ENCODE measurements at regions not wholly inside any gene's neighbourhood (a gene's known extent, or its start where the extent isn't known, plus 50 kb on each side); places are given as distances from the start of the nearest gene placed in this dataset.

DNA sequence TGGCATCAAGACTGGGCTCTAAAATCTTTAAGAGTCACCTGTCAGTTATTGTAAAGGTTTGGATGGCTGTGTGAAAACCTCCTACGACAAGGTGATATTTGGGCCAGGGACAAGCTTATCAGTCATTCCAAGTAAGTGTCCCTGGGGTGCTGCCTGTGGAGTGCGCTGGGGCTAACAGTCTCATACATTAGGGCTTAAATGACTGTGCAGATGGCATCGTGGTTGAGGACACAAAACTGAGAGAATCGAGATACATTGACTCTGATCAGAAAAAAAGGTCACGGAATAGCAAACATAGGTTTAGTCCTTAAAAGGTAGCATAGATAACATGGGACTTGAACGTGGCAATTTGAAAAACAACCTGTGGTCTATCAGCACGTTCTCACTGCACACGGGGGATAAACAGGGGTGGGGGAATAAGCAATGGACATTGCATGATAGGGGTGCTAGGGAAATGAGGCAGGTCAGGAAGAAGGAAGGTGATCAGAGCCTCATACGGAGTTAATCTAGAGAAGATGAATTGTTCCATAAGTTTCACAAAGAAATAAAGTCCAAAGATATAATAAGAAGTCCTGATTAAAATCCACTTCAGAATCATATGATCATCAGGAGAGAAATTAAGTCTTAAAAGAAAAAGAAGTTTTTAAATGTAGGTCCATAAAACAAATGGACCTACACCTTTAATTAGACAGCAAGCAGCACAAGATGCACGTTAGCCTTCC lies 100.3 kb downstream of the DAD1 start (continued):
- TF ChIP-seq SPI1 (IDR thresholded peaks at IDR 0.05; ENCODE audit: borderline replicate concordance, insufficient read depth, low read depth, low read length) (no peak), NBN (IDR thresholded peaks at IDR 0.05) (peak; percentile 79), CBX5 (IDR thresholded peaks at IDR 0.05; ENCODE audit: low read depth) (no peak), PML (IDR thresholded peaks at IDR 0.05; ENCODE audit: low read length) (no peak), GATAD2B (conservative IDR thresholded peaks at IDR 0.05; ENCODE audit: low read depth) (peak; percentile 96), CHD1 (IDR thresholded peaks at IDR 0.05; ENCODE audit: low read depth, low read length) (no peak), BCL11A (IDR thresholded peaks at IDR 0.05; ENCODE audit: low read depth, low read length) (peak; percentile 59), NFXL1 (IDR thresholded peaks at IDR 0.05; ENCODE audit: borderline replicate concordance) (no peak), TCF12 (IDR thresholded peaks at IDR 0.05; ENCODE audit: low read depth, low read length) (peak; percentile 81), BRCA1 (IDR thresholded peaks at IDR 0.05; ENCODE audit: low read depth, low read length) (no peak), SMC3 (IDR thresholded peaks at IDR 0.05; ENCODE audit: borderline replicate concordance, low read length) (no peak; the same call in 1 of the 2 replicates), BMI1 (IDR thresholded peaks at IDR 0.05; ENCODE audit: borderline replicate concordance) (no peak), CHD4 (IDR thresholded peaks at IDR 0.05) (no peak), NRF1 (conservative IDR thresholded peaks at IDR 0.05; ENCODE audit: low read depth, low read length) (no peak), MEF2B (IDR thresholded peaks at IDR 0.05; ENCODE audit: partially characterized antibody, poor library complexity, severe bottlenecking) (peak; percentile 100), NFYB (IDR thresholded peaks at IDR 0.05; ENCODE audit: insufficient read depth, low read depth, low read length) (no peak), MYC (IDR thresholded peaks at IDR 0.05; ENCODE audit: insufficient read depth, insufficient read length, insufficient replicate concordance, low read length, severe bottlenecking) (no peak), ZZZ3 (IDR thresholded peaks at IDR 0.05; ENCODE audit: control insufficient read depth, insufficient read length, low read depth) (no peak), RCOR1 (conservative IDR thresholded peaks at IDR 0.05; ENCODE audit: low read depth, low read length) (no peak), SMAD1 (IDR thresholded peaks at IDR 0.05; ENCODE audit: low read depth, partially characterized antibody) (peak; percentile 96), CBFB (IDR thresholded peaks at IDR 0.05; ENCODE audit: low read depth) (no peak; the same call in 1 of the 2 replicates), STAT1 (conservative IDR thresholded peaks at IDR 0.05) (no peak), JUNB (IDR thresholded peaks at IDR 0.05) (peak; percentile 81), MTA3 (IDR thresholded peaks at IDR 0.05; ENCODE audit: borderline replicate concordance, low read length) (no peak), IRF4 (IDR thresholded peaks at IDR 0.05; ENCODE audit: low read depth, low read length) (peak; percentile 93), KLF5 (IDR thresholded peaks at IDR 0.05; ENCODE audit: partially characterized antibody) (no peak)
- TF ChIP-seq, protein P1, sequence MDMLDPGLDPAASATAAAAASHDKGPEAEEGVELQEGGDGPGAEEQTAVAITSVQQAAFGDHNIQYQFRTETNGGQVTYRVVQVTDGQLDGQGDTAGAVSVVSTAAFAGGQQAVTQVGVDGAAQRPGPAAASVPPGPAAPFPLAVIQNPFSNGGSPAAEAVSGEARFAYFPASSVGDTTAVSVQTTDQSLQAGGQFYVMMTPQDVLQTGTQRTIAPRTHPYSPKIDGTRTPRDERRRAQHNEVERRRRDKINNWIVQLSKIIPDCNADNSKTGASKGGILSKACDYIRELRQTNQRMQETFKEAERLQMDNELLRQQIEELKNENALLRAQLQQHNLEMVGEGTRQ (IDR thresholded peaks at IDR 0.05; ENCODE audit: borderline replicate concordance, low read depth, low read length), result no peak
- TF ChIP-seq, protein P2, sequence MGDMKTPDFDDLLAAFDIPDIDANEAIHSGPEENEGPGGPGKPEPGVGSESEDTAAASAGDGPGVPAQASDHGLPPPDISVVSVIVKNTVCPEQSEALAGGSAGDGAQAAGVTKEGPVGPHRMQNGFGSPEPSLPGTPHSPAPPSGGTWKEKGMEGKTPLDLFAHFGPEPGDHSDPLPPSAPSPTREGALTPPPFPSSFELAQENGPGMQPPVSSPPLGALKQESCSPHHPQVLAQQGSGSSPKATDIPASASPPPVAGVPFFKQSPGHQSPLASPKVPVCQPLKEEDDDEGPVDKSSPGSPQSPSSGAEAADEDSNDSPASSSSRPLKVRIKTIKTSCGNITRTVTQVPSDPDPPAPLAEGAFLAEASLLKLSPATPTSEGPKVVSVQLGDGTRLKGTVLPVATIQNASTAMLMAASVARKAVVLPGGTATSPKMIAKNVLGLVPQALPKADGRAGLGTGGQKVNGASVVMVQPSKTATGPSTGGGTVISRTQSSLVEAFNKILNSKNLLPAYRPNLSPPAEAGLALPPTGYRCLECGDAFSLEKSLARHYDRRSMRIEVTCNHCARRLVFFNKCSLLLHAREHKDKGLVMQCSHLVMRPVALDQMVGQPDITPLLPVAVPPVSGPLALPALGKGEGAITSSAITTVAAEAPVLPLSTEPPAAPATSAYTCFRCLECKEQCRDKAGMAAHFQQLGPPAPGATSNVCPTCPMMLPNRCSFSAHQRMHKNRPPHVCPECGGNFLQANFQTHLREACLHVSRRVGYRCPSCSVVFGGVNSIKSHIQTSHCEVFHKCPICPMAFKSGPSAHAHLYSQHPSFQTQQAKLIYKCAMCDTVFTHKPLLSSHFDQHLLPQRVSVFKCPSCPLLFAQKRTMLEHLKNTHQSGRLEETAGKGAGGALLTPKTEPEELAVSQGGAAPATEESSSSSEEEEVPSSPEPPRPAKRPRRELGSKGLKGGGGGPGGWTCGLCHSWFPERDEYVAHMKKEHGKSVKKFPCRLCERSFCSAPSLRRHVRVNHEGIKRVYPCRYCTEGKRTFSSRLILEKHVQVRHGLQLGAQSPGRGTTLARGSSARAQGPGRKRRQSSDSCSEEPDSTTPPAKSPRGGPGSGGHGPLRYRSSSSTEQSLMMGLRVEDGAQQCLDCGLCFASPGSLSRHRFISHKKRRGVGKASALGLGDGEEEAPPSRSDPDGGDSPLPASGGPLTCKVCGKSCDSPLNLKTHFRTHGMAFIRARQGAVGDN (IDR thresholded peaks at IDR 0.05), result peak; percentile 89; the same call in 1 of the 2 replicates
- TF ChIP-seq, protein P3, sequence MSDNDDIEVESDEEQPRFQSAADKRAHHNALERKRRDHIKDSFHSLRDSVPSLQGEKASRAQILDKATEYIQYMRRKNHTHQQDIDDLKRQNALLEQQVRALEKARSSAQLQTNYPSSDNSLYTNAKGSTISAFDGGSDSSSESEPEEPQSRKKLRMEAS (IDR thresholded peaks at IDR 0.05; ENCODE audit: low read depth, low read length), result no peak
